ENCODE measurements at regions not wholly inside any gene's neighbourhood (a gene's known extent, or its start where the extent isn't known, plus 50 kb on each side); places are given as distances from the start of the nearest gene placed in this dataset.

DNA sequence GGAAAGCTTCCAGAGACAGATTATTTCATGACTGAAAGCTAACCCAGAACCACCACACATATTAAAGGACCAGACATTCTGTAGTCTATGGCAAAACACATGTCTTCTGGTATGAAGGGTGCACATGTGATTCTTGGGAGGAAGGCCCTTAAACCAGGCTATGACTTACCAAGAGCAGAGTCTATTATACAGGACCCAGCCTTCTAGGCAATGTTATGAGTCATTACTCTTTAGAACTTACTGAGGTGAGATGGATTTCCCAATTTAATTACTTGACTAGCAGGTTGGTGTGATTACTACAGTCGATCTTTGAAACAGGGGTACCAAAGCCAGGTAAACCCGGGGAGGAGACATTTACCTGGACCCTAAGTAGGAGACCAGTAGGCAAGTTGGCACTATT lies 350.8 kb downstream of the TRIB2 start:
- H3K4me3 ChIP-seq (ENCODE audit: low read depth, low read length), result no peak overlapping the region
- in situ Hi-C loops (cut with HindIII; ENCODE audit: low sequenced_read_pairs), result no loop called here
- DNase-seq (ENCODE audit: low read depth, low spot score), result no peak
- no peak for TF ChIP-seq CTCF (IDR thresholded peaks at IDR 0.05; ENCODE audit: low read depth, low read length)

DNA sequence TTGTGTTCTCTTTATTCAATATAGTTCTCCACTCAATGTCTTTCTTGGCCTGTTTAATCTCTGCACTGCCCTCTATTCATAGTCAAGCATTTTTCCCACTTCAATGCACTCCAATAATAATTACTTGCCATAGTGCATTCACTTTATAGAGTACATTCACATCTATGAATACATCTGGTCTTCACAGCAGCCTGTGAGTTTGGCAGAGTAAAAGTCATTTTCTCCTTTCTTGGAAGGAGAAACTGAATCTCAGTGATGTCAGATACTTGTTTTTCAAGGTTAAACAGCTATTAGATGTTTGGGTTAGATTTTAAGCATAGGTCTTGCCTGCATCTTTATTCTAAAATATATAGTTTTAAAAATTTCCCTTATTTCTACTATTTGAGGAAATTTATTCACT lies 373.2 kb downstream of the TRIB2 start:
- H3K4me3 ChIP-seq (ENCODE audit: low read depth, low read length), result no peak overlapping the region
- in situ Hi-C loops (cut with HindIII; ENCODE audit: low sequenced_read_pairs), result no loop called here
- DNase-seq (ENCODE audit: low read depth, low spot score), result no peak
- TF ChIP-seq CTCF (IDR thresholded peaks at IDR 0.05; ENCODE audit: low read depth, low read length), result no peak

- in situ Hi-C loops (cut with HindIII; ENCODE audit: low sequenced_read_pairs), result no loop called here
- H3K4me3 ChIP-seq (ENCODE audit: low read depth, low read length), result no peak overlapping the region
- TF ChIP-seq CTCF (IDR thresholded peaks at IDR 0.05; ENCODE audit: low read depth, low read length), result no peak
- DNase-seq (ENCODE audit: low read depth, low spot score), result peak; percentile 7
Measured at GRCh38 chr2:13091455-13091854, 374.7 kb downstream of the TRIB2 start.

DNA sequence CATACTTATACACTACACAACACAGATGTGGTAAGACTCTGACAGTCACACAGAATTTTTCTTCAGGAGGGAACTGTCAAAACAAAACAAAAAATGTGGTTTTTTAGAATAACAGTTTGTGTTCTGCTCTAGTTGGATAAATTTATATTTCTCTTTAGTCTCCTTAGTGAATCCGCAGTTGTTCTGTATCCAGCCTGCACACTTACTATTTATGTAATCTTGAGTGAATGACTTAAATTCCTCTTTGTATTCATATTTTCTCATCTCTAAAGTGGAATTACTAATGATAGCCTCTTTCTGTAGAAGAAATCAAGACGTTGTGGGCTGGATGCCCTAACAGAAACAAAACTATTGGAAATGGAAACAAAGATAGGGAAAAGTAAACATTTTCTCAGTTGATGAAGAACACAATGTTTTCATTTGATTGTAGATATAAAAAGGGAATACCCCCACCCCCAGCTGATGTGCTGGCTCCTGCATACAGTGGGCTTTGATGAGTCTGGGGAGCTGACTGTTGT lies 375.2 kb downstream of the TRIB2 start:
- peak; percentile 2 for DNase-seq (ENCODE audit: low read depth, low spot score)
- in situ Hi-C loops (cut with HindIII; ENCODE audit: low sequenced_read_pairs), result no loop called here
- no peak for TF ChIP-seq CTCF (IDR thresholded peaks at IDR 0.05; ENCODE audit: low read depth, low read length)
- no peak overlapping the region for H3K4me3 ChIP-seq (ENCODE audit: low read depth, low read length)

GRCh38 chr2:13093416-13093991 lies 376.8 kb downstream of the TRIB2 start:
- TF ChIP-seq CTCF (IDR thresholded peaks at IDR 0.05; ENCODE audit: low read depth, low read length), result no peak
- no peak overlapping the region for H3K4me3 ChIP-seq (ENCODE audit: low read depth, low read length)
- in situ Hi-C loops (cut with HindIII; ENCODE audit: low sequenced_read_pairs), result no loop called here
- no peak for DNase-seq (ENCODE audit: low read depth, low spot score)

GRCh38 chr2:13102397-13103063 lies 385.8 kb downstream of the TRIB2 start:
- TF ChIP-seq CTCF (IDR thresholded peaks at IDR 0.05; ENCODE audit: low read depth, low read length), result no peak
- no peak overlapping the region for H3K4me3 ChIP-seq (ENCODE audit: low read depth, low read length)
- no peak for DNase-seq (ENCODE audit: low read depth, low spot score)
- in situ Hi-C loops (cut with HindIII; ENCODE audit: low sequenced_read_pairs), result no loop called here

All from astrocyte of the spinal cord (primary cell).